ENCODE measurements at regions not wholly inside any gene's neighbourhood (a gene's known extent, or its start where the extent isn't known, plus 50 kb on each side); places are given as distances from the start of the nearest gene placed in this dataset.

GRCh38 chr12:24229031-24229700, 279.7 kb upstream of the SOX5 start:
- H3K4me1 ChIP-seq = no peaks in the 10 kb centered on the region
- H3K9ac ChIP-seq = no peak overlapping the region
- H3K79me2 ChIP-seq = no peaks in the 10 kb centered on the region
- no peaks in the 10 kb centered on the region for H3K36me3 ChIP-seq (ENCODE audit: control insufficient read depth, insufficient read depth, low read length)
- no peak overlapping the region for H3K4me2 ChIP-seq (ENCODE audit: low read length)
- no peak overlapping the region for H3K27ac ChIP-seq
- TF ChIP-seq, protein P1, sequence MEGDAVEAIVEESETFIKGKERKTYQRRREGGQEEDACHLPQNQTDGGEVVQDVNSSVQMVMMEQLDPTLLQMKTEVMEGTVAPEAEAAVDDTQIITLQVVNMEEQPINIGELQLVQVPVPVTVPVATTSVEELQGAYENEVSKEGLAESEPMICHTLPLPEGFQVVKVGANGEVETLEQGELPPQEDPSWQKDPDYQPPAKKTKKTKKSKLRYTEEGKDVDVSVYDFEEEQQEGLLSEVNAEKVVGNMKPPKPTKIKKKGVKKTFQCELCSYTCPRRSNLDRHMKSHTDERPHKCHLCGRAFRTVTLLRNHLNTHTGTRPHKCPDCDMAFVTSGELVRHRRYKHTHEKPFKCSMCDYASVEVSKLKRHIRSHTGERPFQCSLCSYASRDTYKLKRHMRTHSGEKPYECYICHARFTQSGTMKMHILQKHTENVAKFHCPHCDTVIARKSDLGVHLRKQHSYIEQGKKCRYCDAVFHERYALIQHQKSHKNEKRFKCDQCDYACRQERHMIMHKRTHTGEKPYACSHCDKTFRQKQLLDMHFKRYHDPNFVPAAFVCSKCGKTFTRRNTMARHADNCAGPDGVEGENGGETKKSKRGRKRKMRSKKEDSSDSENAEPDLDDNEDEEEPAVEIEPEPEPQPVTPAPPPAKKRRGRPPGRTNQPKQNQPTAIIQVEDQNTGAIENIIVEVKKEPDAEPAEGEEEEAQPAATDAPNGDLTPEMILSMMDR (IDR thresholded peaks at IDR 0.05) = no peak
- H3K4me3 ChIP-seq (ENCODE audit: low read depth, low read length) = no peak overlapping the region
- no peaks in the 10 kb centered on the region for H3K9me3 ChIP-seq (ENCODE audit: control insufficient read depth, low read length)
- no peaks in the 10 kb centered on the region for H3K27me3 ChIP-seq (ENCODE audit: control insufficient read depth, insufficient read depth, low read length)
- H2AFZ ChIP-seq = no peak overlapping the region

GRCh38 chr12:24228371-24228770, 278.9 kb upstream of the SOX5 start:
- Histone ChIP-seq H3K4me3 (ENCODE audit: low read depth, low read length) (no peak overlapping the region), H3K9ac (no peak overlapping the region), H3K27ac (no peak overlapping the region), H3K4me2 (ENCODE audit: low read length) (no peak overlapping the region), H3K36me3 (ENCODE audit: control insufficient read depth, insufficient read depth, low read length) (no peaks in the 10 kb centered on the region), H3K4me1 (no peaks in the 10 kb centered on the region), H3K9me3 (ENCODE audit: control insufficient read depth, low read length) (no peaks in the 10 kb centered on the region), H3K79me2 (no peaks in the 10 kb centered on the region), H2AFZ (no peak overlapping the region), H3K27me3 (ENCODE audit: control insufficient read depth, insufficient read depth, low read length) (no peaks in the 10 kb centered on the region)
- TF ChIP-seq, protein P1 (IDR thresholded peaks at IDR 0.05) = no peak

DNA sequence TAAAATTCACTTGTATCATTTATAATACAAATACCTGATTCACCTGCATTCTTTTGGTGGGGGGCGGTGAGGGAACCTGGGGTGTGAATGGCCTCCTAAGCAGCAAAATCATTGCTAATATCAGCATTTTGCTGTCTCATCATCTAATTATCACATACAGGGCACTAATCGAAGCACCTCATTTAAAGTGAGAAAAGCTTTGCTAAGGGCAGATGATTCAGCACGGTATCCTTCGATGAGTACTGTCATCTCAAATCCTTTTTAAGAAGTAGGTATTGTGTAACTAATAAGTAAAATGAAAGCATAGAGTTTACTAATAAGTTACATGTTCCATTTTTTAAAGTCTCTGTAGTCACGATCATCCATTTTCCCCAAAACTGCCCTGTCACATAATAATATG, 278.1 kb upstream of the SOX5 start:
- Histone ChIP-seq H3K27me3 (ENCODE audit: control insufficient read depth, insufficient read depth, low read length) (no peaks in the 10 kb centered on the region), H3K36me3 (ENCODE audit: control insufficient read depth, insufficient read depth, low read length) (no peaks in the 10 kb centered on the region), H3K4me1 (no peaks in the 10 kb centered on the region), H3K9ac (no peak overlapping the region), H3K9me3 (ENCODE audit: control insufficient read depth, low read length) (no peaks in the 10 kb centered on the region), H3K4me3 (ENCODE audit: low read depth, low read length) (no peak overlapping the region), H3K27ac (no peak overlapping the region), H3K79me2 (no peaks in the 10 kb centered on the region), H3K4me2 (ENCODE audit: low read length) (no peak overlapping the region), H2AFZ (no peak overlapping the region)
- TF ChIP-seq, protein P1 (IDR thresholded peaks at IDR 0.05) = no peak

GRCh38 chr12:24226745-24227350, 277.4 kb upstream of the SOX5 start:
- Histone ChIP-seq H3K27me3 (ENCODE audit: control insufficient read depth, insufficient read depth, low read length) (no peaks in the 10 kb centered on the region), H3K27ac (no peak overlapping the region), H2AFZ (no peak overlapping the region), H3K4me3 (ENCODE audit: low read depth, low read length) (no peak overlapping the region), H3K36me3 (ENCODE audit: control insufficient read depth, insufficient read depth, low read length) (no peaks in the 10 kb centered on the region), H3K79me2 (no peaks in the 10 kb centered on the region), H3K9ac (no peak overlapping the region), H3K9me3 (ENCODE audit: control insufficient read depth, low read length) (no peaks in the 10 kb centered on the region), H3K4me1 (no peaks in the 10 kb centered on the region), H3K4me2 (ENCODE audit: low read length) (no peak overlapping the region)
- TF ChIP-seq, protein P1 (IDR thresholded peaks at IDR 0.05) = no peak

GRCh38 chr12:24224401-24224800, 274.9 kb upstream of the SOX5 start:
- Histone ChIP-seq H2AFZ (no peak overlapping the region), H3K4me1 (no peaks in the 10 kb centered on the region), H3K36me3 (ENCODE audit: control insufficient read depth, insufficient read depth, low read length) (no peaks in the 10 kb centered on the region), H3K27me3 (ENCODE audit: control insufficient read depth, insufficient read depth, low read length) (no peaks in the 10 kb centered on the region), H3K9ac (no peak overlapping the region), H3K4me3 (ENCODE audit: low read depth, low read length) (no peak overlapping the region), H3K4me2 (ENCODE audit: low read length) (no peak overlapping the region), H3K27ac (no peak overlapping the region), H3K79me2 (no peaks in the 10 kb centered on the region), H3K9me3 (ENCODE audit: control insufficient read depth, low read length) (no peaks in the 10 kb centered on the region)
- TF ChIP-seq, protein P1 (IDR thresholded peaks at IDR 0.05) = no peak
